ENCODE measurements at regions not wholly inside any gene's neighbourhood (a gene's known extent, or its start where the extent isn't known, plus 50 kb on each side); places are given as distances from the start of the nearest gene placed in this dataset.

GRCh38 chr17:31699886-31700285, 159.2 kb downstream of the COPRS start:
- Histone ChIP-seq H3K27ac (ENCODE audit: low read depth, low read length) (no peak overlapping the region), H4K91ac (replicated peaks; ENCODE audit: insufficient read length, low read length) (no peak overlapping the region), H3K14ac (ENCODE audit: insufficient read length) (no peak overlapping the region), H2BK20ac (ENCODE audit: low read length) (no peak overlapping the region), H3K9me3 (ENCODE audit: insufficient read depth in 2 of 2, low read depth in 1 of 2, low read length in 1 of 2) (no peaks in the 10 kb centered on the region), H2AK5ac (ENCODE audit: low read depth, low read length) (no peak overlapping the region), H3K36me3 (ENCODE audit: control insufficient read depth in 2 of 4, insufficient read depth in 4 of 4, low read length in 3 of 4) (no peaks in the 10 kb centered on the region), H3K4me3 (ENCODE audit: extremely low read depth in 1 of 4, insufficient read depth in 2 of 4, low read depth in 3 of 4, low read length in 4 of 4) (no peak overlapping the region), H3K23me2 (ENCODE audit: low read depth, low read length) (no peaks in the 10 kb centered on the region), H3K56ac (replicated peaks; ENCODE audit: insufficient read length, low read depth, low read length) (no peak overlapping the region), H3K27me3 (replicated peaks in 1 of 4; ENCODE audit: control insufficient read depth in 3 of 4, extremely low read depth in 1 of 4, insufficient read depth in 3 of 4, low read length in 3 of 4) (no peaks in the 10 kb centered on the region), H2BK12ac (ENCODE audit: low read depth, low read length) (no peak overlapping the region), H3K4me2 (ENCODE audit: insufficient read depth in 1 of 2, low read depth in 2 of 2, low read length in 2 of 2) (no peak overlapping the region), H3K79me2 (ENCODE audit: control insufficient read depth in 1 of 2, insufficient read depth in 2 of 2, low read length in 2 of 2) (no peaks in the 10 kb centered on the region), H3K79me1 (ENCODE audit: low read depth, low read length) (no peaks in the 10 kb centered on the region), H2BK5ac (ENCODE audit: low read depth, low read length) (no peak overlapping the region), H2BK15ac (ENCODE audit: low read length) (no peak overlapping the region), H2AFZ (ENCODE audit: low read length) (no peak overlapping the region), H4K20me1 (replicated peaks in 1 of 2; ENCODE audit: control insufficient read depth in 1 of 2, insufficient read depth in 2 of 2, low read length in 2 of 2) (no peaks in the 10 kb centered on the region), H4K8ac (ENCODE audit: extremely low read depth, insufficient read depth, low read length) (no peak overlapping the region), H3K9ac (replicated peaks in 1 of 4; ENCODE audit: extremely low read depth in 1 of 4, low read depth in 3 of 4, low read length in 3 of 4) (no peak overlapping the region), H3K4ac (replicated peaks; ENCODE audit: insufficient read length, low read depth, low read length) (no peak overlapping the region), H4K5ac (ENCODE audit: insufficient read length, low read depth, low read length) (no peak overlapping the region), H3K4me1 (replicated peaks in 1 of 4; ENCODE audit: control insufficient read depth in 3 of 4, insufficient read depth in 4 of 4, low read length in 3 of 4) (no peaks in the 10 kb centered on the region; a peak in 1 of 7 replicates), H3K18ac (ENCODE audit: extremely low read depth, low read length) (no peak overlapping the region), H2BK120ac (replicated peaks; ENCODE audit: low read depth, low read length) (no peak overlapping the region), H3K23ac (ENCODE audit: insufficient read length) (no peak overlapping the region)
- CTCF ChIA-PET (ENCODE audit: partially characterized antibody) = interaction anchor here (1.6 to 2.3 kb wide), 2 partner anchors 8 to 143 kb away, joined by 3 to 8 read pairs; no protein-coding TSS in a partner anchor
- POLR2A ChIA-PET (ENCODE audit: partially characterized antibody) = no interaction called here
- TF ChIP-seq CTCF (IDR thresholded peaks at IDR 0.05; ENCODE audit: control extremely low read depth in 1 of 3, insufficient read depth in 1 of 3, low read depth in 1 of 3, low read length in 3 of 3) (no peak), CEBPB (IDR thresholded peaks at IDR 0.05; ENCODE audit: low read depth, low read length) (no peak), SRF (IDR thresholded peaks at IDR 0.05; ENCODE audit: low read depth, low read length) (no peak), ATF3 (IDR thresholded peaks at IDR 0.05; ENCODE audit: insufficient read depth, low read depth, low read length) (no peak)
- peak in 1 of 2 experiments; percentile 10 for DNase-seq (ENCODE audit: low read depth in 1 of 2, low spot score in 2 of 2)
- 81% methylated on average over 4 of the region's 4 CpGs; no CpG with 5 or more reads in 1 of the 2 experiments for WGBS, 2 experiments (ENCODE audit: extremely low coverage in 1 of 2, insufficient coverage in 1 of 2, insufficient read length in 1 of 2, insufficient replicate concordance in 2 of 2, low coverage in 1 of 2, low lambda C conversion rate in 2 of 2, missing lambda C conversion rate in 1 of 2)
- FAIRE-seq = no peak

Data from H1 (cell line).